GM21529 (cell line): ENCODE measurements at regions not wholly inside any gene's neighbourhood (a gene's known extent, or its start where the extent isn't known, plus 50 kb on each side); places are given as distances from the start of the nearest gene placed in this dataset.
"Not testable (repeated sequence)": the region's sequence is repeated elsewhere in the genome, so short reads cannot be mapped to it uniquely, and the experiment has no call there.

Experiments
- ATAC-seq: cut with Tn5 transposase; IDR thresholded peaks from one replicate; pipeline ENCODE4 v1.9.1; 2021; ENCODE audit not compliant: unreplicated experiment

GRCh38 chrX:74180716-74181115 lies 123.3 kb upstream of the ZCCHC13 start:
- ATAC-seq, result no peak

DNA sequence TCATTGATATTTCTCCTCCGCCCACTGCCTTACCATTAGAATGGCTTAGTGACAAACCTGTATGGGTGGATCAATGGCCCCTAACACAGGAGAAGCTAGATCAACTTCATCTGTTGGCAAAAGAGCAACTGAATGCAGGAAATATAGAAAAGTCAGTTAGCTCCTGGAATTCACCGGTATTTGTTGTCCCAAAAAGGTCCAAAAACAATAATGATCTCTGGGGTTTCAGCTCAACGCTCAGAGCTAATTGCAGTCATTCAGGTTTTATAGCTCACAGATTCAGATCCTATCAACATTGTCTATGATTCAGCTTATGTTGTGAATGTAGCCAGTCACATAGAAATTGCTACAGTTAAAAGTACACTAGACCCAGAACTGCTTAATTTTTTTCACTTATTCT lies 124.0 kb upstream of the ZCCHC13 start:
- ATAC-seq, result no peak

- ATAC-seq, result no peak
These were observed 124.5 kb upstream of the ZCCHC13 start for GRCh38 chrX:74179499-74179898.

GRCh38 chrX:74179071-74179470 lies 124.9 kb upstream of the ZCCHC13 start:
- ATAC-seq, result no peak

DNA sequence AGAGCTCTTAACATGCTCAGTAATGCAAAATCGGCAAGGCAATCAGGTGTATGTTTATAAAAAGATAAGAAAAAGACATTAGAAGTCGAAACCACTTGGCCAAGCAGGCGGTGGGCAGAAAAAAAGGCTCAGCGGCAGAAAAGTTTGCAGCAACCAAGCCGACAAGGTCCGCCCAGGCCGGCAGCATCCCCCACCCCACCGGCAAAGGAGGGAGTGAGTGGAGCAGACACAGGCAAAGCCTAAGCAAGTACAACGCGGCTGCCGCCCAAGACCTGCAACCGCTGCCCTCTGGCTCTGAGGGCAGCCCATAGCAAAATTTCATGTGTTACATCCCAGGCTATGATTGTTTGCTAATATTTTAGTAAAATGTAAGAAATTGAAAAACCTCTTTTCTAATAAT lies 125.4 kb upstream of the ZCCHC13 start:
- ATAC-seq, result no peak

DNA sequence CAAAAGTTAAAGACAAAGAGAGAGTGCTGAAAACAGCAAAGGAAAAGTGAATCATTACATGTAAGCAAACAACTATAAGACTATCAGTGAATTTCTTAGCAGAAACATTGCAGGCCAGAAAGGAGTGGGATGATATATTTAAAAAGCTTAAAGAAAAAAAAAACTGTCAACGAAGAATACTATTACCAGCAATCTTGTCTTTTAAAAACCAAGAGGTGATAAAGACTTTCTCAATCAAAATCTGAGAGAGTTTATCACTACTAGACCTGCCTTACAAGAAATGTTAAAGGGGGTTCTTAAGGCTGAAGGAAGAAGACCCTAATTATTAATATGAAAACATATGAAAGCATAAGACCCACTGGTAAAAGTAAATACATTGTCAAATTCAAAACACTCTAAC lies 132.5 kb upstream of the ZCCHC13 start:
- no peak for ATAC-seq

DNA sequence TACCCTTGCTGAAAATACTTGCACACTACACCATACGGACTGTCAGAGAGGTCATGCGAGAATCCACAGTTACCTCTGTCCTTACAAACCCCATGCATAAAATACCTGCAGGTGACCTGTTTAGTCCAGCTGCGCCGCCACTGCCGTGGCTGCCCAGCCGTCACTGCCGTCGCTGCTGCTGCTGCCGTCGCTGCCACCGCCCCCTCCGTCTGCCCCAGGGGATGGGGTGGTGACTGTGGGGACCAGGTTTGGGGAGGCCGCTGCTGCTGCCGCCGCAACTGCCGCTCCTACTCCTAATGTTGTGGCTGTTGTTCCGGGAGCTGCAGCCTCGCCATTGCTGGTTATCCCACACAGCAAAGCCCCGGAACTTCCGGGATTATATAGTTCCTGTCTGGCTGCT lies 141.8 kb upstream of the ZCCHC13 start:
- ATAC-seq, result no peak

DNA sequence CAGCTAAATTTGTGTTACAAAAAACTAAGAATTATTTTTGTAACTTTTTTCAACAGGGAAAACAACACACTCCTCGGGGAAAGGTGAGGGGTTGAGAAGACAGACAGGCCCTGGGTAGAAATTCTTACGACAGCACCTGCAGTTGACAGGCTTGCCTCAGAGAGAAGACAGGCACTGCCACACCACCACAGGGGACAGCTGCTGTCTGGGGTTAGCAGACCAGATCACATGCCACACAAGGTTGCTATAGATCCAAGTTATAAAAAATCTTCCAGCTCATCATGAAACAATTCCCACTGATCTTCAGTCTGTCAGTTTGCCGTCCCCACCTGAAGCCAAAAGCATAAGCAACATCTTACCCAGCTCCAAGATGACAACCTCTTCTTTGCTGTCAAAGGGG lies 143.2 kb upstream of the ZCCHC13 start:
- no peak for ATAC-seq

GRCh38 chrX:74160358-74160757 lies 143.6 kb upstream of the ZCCHC13 start:
- no peak for ATAC-seq

GRCh38 chrX:74147439-74147838 lies 156.5 kb upstream of the ZCCHC13 start:
- no peak for ATAC-seq

DNA sequence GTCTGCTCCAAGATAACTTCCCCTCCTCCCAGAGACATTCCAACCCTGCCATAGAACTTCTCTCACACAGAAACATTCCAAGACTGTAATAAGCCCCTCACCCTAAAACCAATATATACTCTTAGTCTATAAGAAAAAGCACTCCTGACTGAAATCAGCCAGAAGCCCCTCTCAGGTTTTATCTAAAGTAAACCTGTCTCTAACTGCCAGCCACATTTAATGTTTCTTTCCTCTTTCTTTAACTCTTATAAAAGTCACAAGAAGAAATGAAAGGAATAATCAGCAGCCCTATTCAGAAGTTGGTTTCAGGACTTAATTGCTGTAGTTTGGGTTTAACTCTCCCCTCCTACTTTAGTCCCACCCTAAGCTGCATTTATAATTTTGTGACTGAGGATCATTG lies 165.0 kb upstream of the ZCCHC13 start:
- ATAC-seq, result no peak

DNA sequence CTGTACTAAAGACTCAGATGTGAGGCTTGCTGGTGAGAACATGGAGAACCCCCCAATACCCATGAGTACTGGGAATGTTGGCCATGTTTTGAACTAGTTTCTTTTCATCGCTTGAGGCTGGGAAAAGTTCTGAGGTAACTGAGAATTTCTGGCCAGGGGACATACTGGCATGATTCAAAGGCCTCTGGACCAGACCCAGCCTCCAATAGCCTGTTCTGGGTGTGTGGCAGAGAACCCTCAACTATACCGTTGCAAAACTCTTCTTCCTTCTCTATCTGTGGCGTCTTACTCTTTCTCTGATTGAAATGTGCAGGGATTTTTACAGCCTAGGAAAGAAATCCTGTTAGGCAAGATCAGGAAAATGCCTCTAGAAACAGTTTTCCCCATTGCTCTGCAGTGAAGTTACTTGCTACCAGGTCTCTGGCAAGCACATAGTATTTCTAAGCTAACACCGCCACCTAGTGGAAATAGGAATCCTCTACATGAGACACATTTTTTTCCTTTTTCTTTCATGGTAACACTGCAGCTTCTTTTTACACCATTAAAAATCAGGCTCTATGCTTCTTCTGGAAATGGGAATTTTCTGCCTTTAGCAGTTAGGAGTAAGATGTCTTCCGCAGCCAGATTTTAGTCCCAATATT lies 170.7 kb upstream of the ZCCHC13 start:
- ATAC-seq, result peak; percentile 90

DNA sequence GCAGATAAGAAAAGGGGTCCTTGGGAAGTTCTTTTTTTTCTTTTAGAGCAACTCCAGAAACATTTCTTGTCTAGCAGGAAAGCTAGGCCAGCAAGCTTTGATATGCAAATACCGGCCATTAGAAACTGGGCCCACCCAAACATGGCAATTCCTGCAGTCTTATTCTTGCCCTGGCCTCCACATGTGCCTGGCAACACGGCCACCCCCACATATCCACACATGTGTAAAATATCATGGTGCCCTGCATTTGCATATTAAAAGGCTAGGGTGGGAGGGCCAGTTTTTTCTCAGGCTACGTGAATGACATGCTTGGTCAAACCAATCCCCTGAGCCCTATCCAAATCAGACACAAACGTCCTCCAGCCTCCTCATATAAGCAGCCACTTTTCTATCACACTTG lies 171.7 kb upstream of the ZCCHC13 start:
- ATAC-seq, result no peak

GRCh38 chrX:74119016-74119910 lies 184.7 kb upstream of the ZCCHC13 start:
- no peak for ATAC-seq

- ATAC-seq, result no peak
These were observed 185.7 kb upstream of the ZCCHC13 start for GRCh38 chrX:74117962-74118902.

GRCh38 chrX:74111245-74111644 lies 192.7 kb upstream of the ZCCHC13 start:
- no peak for ATAC-seq

GRCh38 chrX:74107666-74108065 lies 196.3 kb upstream of the ZCCHC13 start:
- no peak for ATAC-seq

- ATAC-seq, result no peak
These were observed 199.5 kb upstream of the ZCCHC13 start for GRCh38 chrX:74104356-74105015.

DNA sequence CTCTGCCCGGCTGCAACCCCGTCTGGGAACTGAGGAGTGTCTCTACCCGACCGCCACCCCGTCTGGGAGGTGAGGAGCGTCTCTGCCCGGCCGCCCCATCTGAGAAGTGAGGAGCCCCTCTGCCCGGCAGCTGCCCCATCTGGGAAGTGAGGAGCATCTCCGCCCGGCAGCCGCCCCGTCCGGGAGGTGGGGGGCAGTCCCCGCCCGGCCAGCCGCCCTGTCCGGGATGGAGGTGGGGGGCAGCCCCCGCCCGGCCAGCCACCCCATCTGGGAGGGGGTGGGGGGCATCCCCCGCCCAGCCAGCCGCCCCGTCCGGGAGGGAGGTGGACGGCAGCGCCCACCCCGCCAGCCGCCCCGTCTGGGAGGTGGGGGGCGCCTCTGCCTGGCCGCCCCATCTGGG lies 205.6 kb upstream of the ZCCHC13 start:
- ATAC-seq, result not testable (repeated sequence)

DNA sequence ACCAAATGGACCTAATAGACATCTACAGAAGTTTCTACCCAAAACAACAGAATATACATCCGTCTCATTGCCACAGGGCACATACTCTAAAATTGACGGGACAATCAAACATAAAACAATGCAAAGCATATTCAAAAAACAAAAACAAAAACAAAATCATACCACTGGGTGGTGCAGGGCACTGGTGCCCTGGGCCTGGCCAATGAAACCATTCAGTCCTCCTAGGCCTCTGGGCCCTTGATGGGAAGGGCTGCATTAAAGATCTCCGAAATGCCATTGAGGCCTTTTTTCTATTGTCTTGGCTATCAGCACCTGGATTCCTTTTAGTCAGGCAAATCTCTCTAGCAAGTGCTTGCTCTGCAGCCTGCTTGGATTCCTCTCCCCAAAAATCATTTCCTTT lies 213.9 kb upstream of the ZCCHC13 start:
- ATAC-seq, result no peak
